Stimulated activated CD4-positive, alpha-beta T cell treated with anti-CD3 and anti-CD28 coated beads, Interleukin-4, amount 100 ng/mL, for 1 hour (primary cell): ENCODE measurements at regions not wholly inside any gene's neighbourhood (a gene's known extent, or its start where the extent isn't known, plus 50 kb on each side); places are given as distances from the start of the nearest gene placed in this dataset.
"Not testable (repeated sequence)": the region's sequence is repeated elsewhere in the genome, so short reads cannot be mapped to it uniquely, and the experiment has no call there.

Experiments
- DNase-seq: peaks from one replicate; pipeline ENCODE4 v3.0.0-alpha.2; 2020

DNA sequence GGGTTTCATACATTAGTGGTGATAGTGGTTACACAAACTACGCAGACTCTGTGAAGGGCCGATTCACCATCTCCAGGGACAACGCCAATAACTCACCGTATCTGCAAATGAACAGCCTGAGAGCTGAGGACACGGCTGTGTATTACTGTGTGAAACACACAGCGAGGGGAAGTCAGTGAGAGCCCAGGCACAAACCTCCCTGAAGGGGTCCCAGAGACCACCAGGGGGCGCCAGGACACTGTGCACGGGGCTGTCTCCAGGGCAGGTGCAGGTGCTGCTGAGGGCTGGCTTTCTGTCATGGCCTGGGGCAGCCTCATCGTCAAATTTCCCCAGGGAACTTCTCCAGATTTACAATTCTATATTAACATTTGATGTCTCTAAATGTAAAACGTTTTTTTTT lies 184.6 kb upstream of the TP53TG3C start:
- DNase-seq = peak; percentile 56

DNA sequence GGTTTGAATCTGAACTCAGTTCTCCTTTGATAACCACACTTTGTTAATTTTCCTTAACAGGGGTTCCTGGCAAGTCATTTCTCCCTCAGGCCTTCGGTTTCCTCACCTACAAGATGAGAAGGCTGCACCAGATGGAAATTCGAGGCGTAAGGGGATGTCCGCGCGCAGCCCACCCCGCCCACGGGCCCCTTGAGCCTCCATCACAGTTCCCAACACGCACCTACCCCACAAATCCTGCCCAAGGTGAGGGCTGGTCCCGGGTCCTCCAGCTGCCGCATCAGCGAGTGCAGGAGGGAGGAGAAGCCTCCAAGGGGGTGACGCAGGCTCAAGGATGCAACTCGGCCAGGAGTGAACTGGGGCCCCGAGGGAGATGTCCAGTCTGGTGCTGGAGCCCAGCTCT lies 166.9 kb upstream of the TP53TG3C start:
- not testable (repeated sequence) for DNase-seq

DNA sequence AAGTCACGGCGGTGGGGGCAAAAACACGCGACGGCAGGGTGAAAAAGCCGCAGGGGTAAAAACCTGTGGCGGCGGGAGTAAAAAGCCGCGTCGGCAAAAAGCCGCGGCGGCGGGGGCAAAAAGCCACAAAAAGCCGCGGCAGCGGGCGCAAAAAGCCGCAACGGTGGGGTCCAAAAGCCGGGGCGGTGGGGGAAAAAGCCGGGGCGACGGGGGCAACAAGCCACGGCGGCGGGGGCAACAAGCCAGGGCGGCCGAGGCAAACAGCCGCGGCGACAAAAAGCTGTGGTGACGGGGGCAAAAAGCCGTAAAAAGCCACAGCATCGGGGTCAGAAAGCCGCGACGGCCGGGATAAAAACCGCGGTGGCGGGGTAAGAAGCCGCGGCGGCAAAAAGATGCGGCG lies 166.1 kb upstream of the TP53TG3C start:
- DNase-seq = not testable (repeated sequence)

DNA sequence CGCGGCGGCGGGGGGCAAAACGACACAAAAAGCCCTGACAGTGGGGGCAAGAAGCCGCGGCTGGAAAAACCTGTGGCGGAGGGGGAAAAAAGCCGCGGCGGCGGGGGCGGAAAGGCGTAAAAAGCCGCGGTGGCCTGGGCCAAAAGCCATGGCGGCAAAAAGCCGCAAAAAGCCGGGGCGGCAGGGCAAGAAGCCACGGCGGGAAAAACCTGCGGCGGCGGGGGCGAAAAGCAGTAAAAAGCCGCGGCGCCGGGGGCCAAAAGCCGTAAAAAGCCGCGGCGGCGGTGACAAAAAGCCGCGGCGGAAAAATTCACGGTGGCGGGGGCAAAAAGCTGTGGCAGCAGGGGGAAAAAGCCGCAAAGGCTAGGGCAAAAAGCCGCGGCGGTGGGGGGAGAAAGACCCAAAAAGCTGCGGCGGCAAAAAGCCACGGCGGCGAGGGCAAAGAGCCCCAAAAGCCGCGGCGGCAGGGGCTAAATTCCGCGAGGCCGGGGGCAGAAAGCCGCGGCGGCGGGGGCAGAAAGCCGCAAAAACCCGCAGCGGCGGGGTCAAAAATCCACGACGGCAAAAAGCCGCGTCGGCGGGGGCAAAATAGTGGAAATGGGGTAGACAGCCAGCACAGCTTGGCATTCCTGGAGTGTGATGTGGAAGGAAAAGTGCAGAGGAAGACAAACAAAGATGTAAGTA lies 165.2 kb upstream of the TP53TG3C start:
- DNase-seq = not testable (repeated sequence)

DNA sequence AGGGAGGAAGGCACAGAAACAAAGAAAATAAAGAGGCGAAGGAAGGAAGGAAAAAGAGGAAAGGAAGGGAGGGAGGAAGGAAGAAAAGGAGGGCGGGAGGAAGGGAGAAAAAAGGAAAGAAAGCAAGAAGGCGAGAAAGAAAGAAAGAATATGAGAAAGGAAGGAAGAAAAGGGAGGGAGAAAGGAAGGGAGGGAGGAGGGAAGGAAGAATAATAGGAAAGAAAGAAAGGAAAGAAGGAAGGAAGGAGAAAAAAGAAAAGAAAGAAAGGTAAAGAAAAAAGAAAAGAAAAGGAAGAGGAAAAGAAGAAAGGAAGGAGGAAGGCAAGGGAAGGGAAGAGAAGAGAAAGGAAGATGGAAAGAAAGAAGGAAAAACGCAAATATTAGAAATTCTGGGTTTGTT lies 145.2 kb upstream of the TP53TG3C start:
- DNase-seq = not testable (repeated sequence)

DNA sequence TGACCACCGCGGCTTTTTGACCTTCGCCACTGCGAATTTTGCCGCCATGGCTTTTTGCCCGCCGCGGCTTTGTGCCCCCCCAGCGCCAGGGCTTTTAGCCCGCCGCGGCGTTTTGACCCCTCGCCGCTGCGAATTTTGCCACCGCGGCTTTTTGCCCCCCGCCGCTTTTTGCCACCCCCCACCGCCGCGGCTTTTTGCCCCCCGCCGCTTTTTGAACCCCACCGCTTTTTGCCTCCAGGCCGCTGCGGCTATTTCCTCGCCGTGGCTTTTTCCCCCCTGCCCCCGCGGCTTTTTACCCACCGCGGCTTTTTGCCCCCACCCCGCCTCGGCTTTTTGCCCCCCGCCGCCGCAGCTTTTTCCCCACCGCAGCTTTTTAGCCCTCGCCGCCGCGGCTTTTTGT lies 134.8 kb upstream of the TP53TG3C start:
- no peak for DNase-seq

DNA sequence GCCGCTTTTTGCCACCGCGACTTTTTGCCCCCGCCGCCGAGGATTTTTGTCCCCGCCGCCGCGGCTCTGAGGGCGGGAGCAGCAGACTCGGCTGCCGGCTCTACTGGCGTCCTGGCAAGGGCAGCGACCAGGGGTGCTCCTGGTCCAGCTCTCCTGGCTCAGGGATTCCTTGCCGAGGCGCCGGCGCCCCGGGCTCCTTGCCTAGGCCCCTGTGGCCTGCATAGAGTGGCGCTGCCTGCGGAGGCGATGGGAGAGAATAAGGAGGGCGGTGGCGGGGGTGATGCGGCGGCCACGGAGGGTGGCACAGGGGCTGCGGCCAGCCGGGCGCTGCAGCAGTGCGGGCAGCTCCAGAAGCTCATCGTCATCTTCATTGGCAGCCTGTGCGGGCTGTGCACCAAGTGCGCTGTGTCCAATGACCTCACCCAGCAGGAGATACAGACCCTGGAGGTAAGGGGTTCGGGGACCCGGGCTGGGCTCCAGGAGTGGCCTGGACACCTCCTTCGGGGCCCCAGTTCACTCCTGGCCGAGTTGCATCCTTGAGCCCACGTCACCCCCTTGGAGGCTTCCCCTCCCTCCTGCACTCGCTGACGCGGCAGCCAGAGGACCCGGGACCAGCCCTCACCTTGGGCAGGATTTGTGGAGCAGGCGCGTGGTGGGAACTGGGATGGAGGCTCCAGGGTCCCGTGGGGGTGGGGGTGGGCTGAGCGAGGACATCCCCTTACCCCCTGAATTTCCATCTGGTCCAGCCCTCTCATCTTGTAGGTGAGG lies 134.2 kb upstream of the TP53TG3C start:
- DNase-seq = not testable (repeated sequence)

DNA sequence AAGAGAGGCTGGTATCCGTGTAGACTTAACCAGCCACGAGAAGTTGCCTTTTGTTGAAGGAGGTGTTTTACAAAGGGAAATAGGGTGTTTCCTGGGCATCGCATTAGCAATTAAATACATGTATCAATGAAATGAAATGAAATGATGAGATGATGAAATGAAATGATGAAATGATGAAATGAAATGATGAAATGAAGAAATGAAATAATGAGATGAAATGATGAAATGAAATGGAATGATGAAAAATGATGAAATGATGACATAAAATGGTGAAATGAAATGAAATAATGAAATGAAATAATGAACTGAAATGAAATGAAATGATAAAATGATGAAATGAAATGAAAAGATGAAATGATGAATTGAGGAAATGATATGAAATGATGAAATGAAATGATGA lies 131.3 kb upstream of the TP53TG3C start:
- not testable (repeated sequence) for DNase-seq

DNA sequence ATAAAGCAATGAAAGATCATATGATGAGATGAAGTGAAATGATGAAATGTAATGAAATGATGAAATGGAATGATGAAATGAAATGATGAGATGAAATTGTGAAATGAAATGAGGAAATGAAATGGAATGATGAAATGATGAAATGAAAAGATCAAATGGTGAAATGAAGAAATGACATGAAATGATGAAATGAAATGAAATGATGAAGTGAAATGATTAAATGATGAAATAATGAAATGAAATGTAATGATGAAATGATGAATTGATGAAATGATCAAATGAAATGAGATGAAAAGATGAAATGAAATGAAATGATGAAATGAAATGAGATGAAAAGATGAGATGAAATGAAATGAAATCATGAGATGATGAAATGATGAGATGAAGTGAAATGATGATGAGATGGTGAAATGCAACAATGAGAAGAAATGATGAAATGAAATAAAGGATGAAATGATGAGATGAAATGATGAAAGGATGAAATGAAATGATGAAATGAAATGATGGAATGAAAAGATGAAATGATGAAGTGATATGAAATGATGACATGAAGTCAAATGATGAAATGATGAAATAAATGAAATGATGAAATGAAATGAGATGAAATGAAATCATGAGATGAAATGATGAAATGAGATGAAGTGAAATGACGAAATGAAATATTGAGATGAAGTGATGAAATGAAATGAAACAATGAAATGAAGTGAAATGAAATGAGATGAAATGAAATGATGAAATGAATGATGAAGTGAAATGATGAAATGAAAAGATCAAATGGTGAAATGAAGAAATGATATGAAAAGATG lies 130.5 kb upstream of the TP53TG3C start:
- not testable (repeated sequence) for DNase-seq

DNA sequence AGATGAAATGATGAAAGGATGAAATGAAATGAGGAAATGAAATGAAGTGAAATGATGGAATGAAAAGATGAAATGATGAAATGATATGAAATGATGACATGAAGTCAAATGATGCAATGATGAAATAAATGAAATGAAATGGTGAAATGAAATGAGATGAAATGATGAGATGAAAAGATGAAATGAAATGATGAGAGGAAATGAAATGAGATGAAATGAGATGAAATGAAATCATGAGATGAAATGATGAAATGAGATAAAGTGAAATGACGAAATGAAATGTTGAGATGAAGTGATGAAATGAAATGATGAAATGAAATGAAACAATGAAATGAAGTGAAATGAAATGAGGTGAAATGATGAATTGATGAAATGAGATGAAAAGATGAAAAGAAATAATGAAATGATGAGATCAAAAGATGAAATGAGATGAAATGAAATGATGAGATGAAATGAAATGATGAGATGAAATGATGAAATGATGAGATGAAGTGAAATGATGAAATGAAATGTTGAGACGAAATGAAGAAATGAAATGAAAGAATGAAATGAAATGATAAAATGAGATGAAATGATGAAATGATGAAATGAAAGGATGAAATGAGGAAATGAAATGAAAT lies 129.5 kb upstream of the TP53TG3C start:
- not testable (repeated sequence) for DNase-seq
